ENCODE measurements at regions not wholly inside any gene's neighbourhood (a gene's known extent, or its start where the extent isn't known, plus 50 kb on each side); places are given as distances from the start of the nearest gene placed in this dataset.

DNA sequence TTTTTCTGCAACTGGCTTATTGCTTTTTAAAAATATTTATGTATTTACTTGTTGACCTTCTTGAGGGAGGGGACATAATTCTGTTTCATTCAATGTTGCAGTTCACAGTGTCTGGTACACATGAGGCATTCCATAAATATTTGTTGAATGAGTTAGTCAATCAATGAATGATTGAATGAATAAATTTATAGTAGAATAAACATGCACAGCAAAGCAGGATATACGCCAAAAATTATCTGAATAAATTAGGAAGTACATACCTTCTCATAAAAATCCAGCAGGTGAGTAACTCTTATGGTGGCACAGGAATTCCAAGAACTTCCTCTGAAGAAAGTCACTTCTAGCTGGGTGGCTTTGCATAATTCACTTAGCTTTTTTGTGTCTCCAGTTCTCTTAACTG is 469.4 kb upstream of the ATP11B start:
- H2AFZ ChIP-seq (ENCODE audit: low read depth, low read length): no peak overlapping the region
- H3K27me3 ChIP-seq (ENCODE audit: control insufficient read depth in 2 of 2, insufficient read depth in 2 of 2, low read length in 2 of 2): no peaks in the 10 kb centered on the region
- CTCF ChIA-PET: no interaction called here
- intact Hi-C loops (cut with micrococcal nuclease): no loop called here
- H3K9me3 ChIP-seq (replicated peaks; ENCODE audit: control insufficient read depth, insufficient read depth, low read length): no peaks in the 10 kb centered on the region
- BruUV-seq (replicated peaks): no TSS peak
- no peaks in the 10 kb centered on the region for H3K9me1 ChIP-seq (replicated peaks; ENCODE audit: control insufficient read depth, extremely low read depth, insufficient read depth, low read length)
- H3K4me3 ChIP-seq (replicated peaks in 1 of 3; ENCODE audit: insufficient read depth in 1 of 3, low read depth in 1 of 3, low read length in 3 of 3): no peak overlapping the region
- H4K20me1 ChIP-seq (replicated peaks; ENCODE audit: control insufficient read depth, extremely low read depth, insufficient read depth, low read length): no peaks in the 10 kb centered on the region
- no peaks in the 10 kb centered on the region for H3K36me3 ChIP-seq (ENCODE audit: control insufficient read depth in 2 of 2, extremely low read depth in 1 of 2, insufficient read depth in 2 of 2, low read length in 2 of 2)
- no peaks in the 10 kb centered on the region for H3K79me2 ChIP-seq (ENCODE audit: control insufficient read depth, insufficient read depth, low read length)
- no peaks in the 10 kb centered on the region for H3K4me1 ChIP-seq (ENCODE audit: control insufficient read depth, extremely low read depth, insufficient read depth, low read length)
- no peak for FAIRE-seq
- H3K4me2 ChIP-seq (ENCODE audit: insufficient read depth, low read length): no peak overlapping the region
- POLR2A ChIA-PET: no interaction called here
- dilution Hi-C loops (cut with MboI; ENCODE audit: extremely low pct_ligation_motif_present, low sequenced_read_pairs): no loop called here
- no peak for TF ChIP-seq JUN (IDR thresholded peaks at IDR 0.05; ENCODE audit: borderline replicate concordance, insufficient read depth, insufficient read length, low read depth)
- no peak for TF ChIP-seq POLR2A (IDR thresholded peaks at IDR 0.05; ENCODE audit: low read depth, low read length)
- TF ChIP-seq, protein P1, sequence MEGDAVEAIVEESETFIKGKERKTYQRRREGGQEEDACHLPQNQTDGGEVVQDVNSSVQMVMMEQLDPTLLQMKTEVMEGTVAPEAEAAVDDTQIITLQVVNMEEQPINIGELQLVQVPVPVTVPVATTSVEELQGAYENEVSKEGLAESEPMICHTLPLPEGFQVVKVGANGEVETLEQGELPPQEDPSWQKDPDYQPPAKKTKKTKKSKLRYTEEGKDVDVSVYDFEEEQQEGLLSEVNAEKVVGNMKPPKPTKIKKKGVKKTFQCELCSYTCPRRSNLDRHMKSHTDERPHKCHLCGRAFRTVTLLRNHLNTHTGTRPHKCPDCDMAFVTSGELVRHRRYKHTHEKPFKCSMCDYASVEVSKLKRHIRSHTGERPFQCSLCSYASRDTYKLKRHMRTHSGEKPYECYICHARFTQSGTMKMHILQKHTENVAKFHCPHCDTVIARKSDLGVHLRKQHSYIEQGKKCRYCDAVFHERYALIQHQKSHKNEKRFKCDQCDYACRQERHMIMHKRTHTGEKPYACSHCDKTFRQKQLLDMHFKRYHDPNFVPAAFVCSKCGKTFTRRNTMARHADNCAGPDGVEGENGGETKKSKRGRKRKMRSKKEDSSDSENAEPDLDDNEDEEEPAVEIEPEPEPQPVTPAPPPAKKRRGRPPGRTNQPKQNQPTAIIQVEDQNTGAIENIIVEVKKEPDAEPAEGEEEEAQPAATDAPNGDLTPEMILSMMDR (IDR thresholded peaks at IDR 0.05; ENCODE audit: extremely low read depth in 1 of 2, insufficient read depth in 1 of 2, low read depth in 1 of 2, low read length in 2 of 2): no peak
- TF ChIP-seq GATA2 (IDR thresholded peaks at IDR 0.05; ENCODE audit: insufficient read depth, insufficient read length, low read depth, low read length): no peak
- no peak for TF ChIP-seq POLR2AphosphoS5 (IDR thresholded peaks at IDR 0.05; ENCODE audit: insufficient read depth, low read depth, low read length)
- no peak for TF ChIP-seq EZH2 (IDR thresholded peaks at IDR 0.05; ENCODE audit: borderline replicate concordance, low read depth, low read length, severe bottlenecking)
- TF ChIP-seq MAX (IDR thresholded peaks at IDR 0.05; ENCODE audit: insufficient read depth, insufficient read length): no peak
- no peak for TF ChIP-seq MYC (IDR thresholded peaks at IDR 0.05; ENCODE audit: low read depth, low read length)
- no peak for TF ChIP-seq FOS (IDR thresholded peaks at IDR 0.05; ENCODE audit: borderline replicate concordance, insufficient read depth, low read length)
- H3K27ac ChIP-seq (ENCODE audit: insufficient read depth, low read depth, low read length): no peak overlapping the region
- DNase-seq (ENCODE audit: low read depth, low spot score): no peak
- H3K9ac ChIP-seq (replicated peaks; ENCODE audit: extremely low read depth, insufficient read depth, low read length): no peak overlapping the region
